CD14-positive monocyte (primary cell): ENCODE measurements at regions not wholly inside any gene's neighbourhood (a gene's known extent, or its start where the extent isn't known, plus 50 kb on each side); places are given as distances from the start of the nearest gene placed in this dataset.
A peak's percentile ranks its signal among the peaks of the same experiment; 100 is the strongest.

Experiments
- DNase-seq, 3 donors: peaks; one replicate each; pipeline ENCODE4 v3.0.0-alpha.2; 2011 to 2022
- H2AFZ ChIP-seq: 2 replicates; pipeline ENCODE4 v1.6.0; 2012; ENCODE audit warnings: mild to moderate bottlenecking, low read depth, low read length, inconsistent platforms; ENCODE audit not compliant: insufficient read depth, poor library complexity, severe bottlenecking
- H3K27ac ChIP-seq, 2 donors: 1 replicate in 1 of 2; 2 replicates in 1 of 2; pipeline ENCODE4 v1.5.1; 2012 to 2013; ENCODE audit warnings: low read length in 2 of 2, control low read depth in 1 of 2, inconsistent platforms in 1 of 2, low read depth in 1 of 2, mild to moderate bottlenecking in 1 of 2
- H3K27me3 ChIP-seq, 2 donors: one replicate each; pipeline versions ENCODE4 v1.6.0 to v1.6.1; 2011 to 2013; ENCODE audit warnings: low read length in 2 of 2; ENCODE audit not compliant: control insufficient read depth in 2 of 2, insufficient read depth in 2 of 2
- H3K36me3 ChIP-seq, 2 donors: replicated peaks in 1 of 2; 1 replicate in 1 of 2; 2 replicates in 1 of 2; pipeline versions ENCODE4 v1.5.1 to v1.6.1; 2012 to 2013; ENCODE audit warnings: low read length in 2 of 2, control low read depth in 1 of 2, inconsistent platforms in 1 of 2, mild to moderate bottlenecking in 1 of 2; ENCODE audit not compliant: insufficient read depth in 2 of 2, control insufficient read depth in 1 of 2
- H3K4me1 ChIP-seq, 2 donors: 1 replicate in 1 of 2; 2 replicates in 1 of 2; pipeline versions ENCODE4 v1.5.1 to v1.6.1; 2012 to 2013; ENCODE audit warnings: low read length in 2 of 2, control low read depth in 1 of 2, inconsistent platforms in 1 of 2, mild to moderate bottlenecking in 1 of 2, moderate library complexity in 1 of 2; ENCODE audit not compliant: insufficient read depth in 2 of 2, control insufficient read depth in 1 of 2
- H3K4me2 ChIP-seq: replicated peaks from 2 replicates; pipeline ENCODE3; 2012; ENCODE audit warnings: low read length, moderate library complexity, mild to moderate bottlenecking; ENCODE audit not compliant: poor library complexity, severe bottlenecking; ENCODE audit errors: extremely low read depth
- H3K4me3 ChIP-seq, 3 experiments: fragments of 200-600 bp in 1 of 3; sonication (generic) in 1 of 3; replicated peaks in 1 of 3; 1 replicate in 2 of 3; 2 replicates in 1 of 3; pipeline ENCODE4 v1.5.1; 2011 to 2013; ENCODE audit warnings: low read length in 3 of 3, mild to moderate bottlenecking in 3 of 3, control low read depth in 2 of 3, low read depth in 2 of 3, inconsistent platforms in 1 of 3, moderate library complexity in 1 of 3
- H3K79me2 ChIP-seq: 2 replicates; pipeline ENCODE4 v1.6.0; 2012; ENCODE audit warnings: mild to moderate bottlenecking, control low read depth, inconsistent platforms, low read length, moderate library complexity; ENCODE audit not compliant: insufficient read depth
- H3K9ac ChIP-seq: 2 replicates; pipeline ENCODE4 v1.6.0; 2017; ENCODE audit warnings: low read length, mild to moderate bottlenecking; ENCODE audit not compliant: insufficient read depth, poor library complexity, severe bottlenecking
- H3K9me3 ChIP-seq, 2 donors: replicated peaks in 1 of 2; 1 replicate in 1 of 2; 2 replicates in 1 of 2; pipeline versions ENCODE4 v1.5.1 to v1.6.1; 2012 to 2013; ENCODE audit warnings: low read length in 2 of 2, control low read depth in 1 of 2; ENCODE audit not compliant: control insufficient read depth in 1 of 2, insufficient read depth in 1 of 2
- H4K20me1 ChIP-seq: 2 replicates; pipeline ENCODE4 v1.6.0; 2012; ENCODE audit warnings: mild to moderate bottlenecking, low read length, control low read depth, moderate library complexity; ENCODE audit not compliant: insufficient read depth
- H3K27ac Mint-ChIP-seq, 7 donors: one replicate each; pipeline ENCODE4 v1.8.0; 2020; ENCODE audit warnings: mild to moderate bottlenecking in 7 of 7, mixed read lengths in 7 of 7, moderate library complexity in 6 of 7, inconsistent platforms in 2 of 7
- H3K27me3 Mint-ChIP-seq, 3 donors: one replicate each; pipeline ENCODE4 v1.8.0; 2021 to 2022; ENCODE audit warnings: low read depth in 3 of 3, mild to moderate bottlenecking in 3 of 3, mixed read lengths in 3 of 3, moderate library complexity in 3 of 3, inconsistent platforms in 1 of 3
- H3K36me3 Mint-ChIP-seq, 2 donors: one replicate each; pipeline ENCODE4 v1.8.0; 2020; ENCODE audit warnings: mixed read lengths in 2 of 2, inconsistent platforms in 1 of 2, mild to moderate bottlenecking in 1 of 2
- H3K4me1 Mint-ChIP-seq: one replicate; pipeline ENCODE4 v1.8.0; 2020; ENCODE audit warnings: mild to moderate bottlenecking, mixed read lengths
- H3K4me3 Mint-ChIP-seq, 2 donors: one replicate each; pipeline ENCODE4 v1.8.0; 2020; ENCODE audit warnings: mild to moderate bottlenecking in 2 of 2, mixed read lengths in 2 of 2, moderate library complexity in 1 of 2
- H3K9me3 Mint-ChIP-seq, 7 donors: one replicate each; pipeline ENCODE4 v1.8.0; 2020 to 2022; ENCODE audit warnings: mixed read lengths in 7 of 7, mild to moderate bottlenecking in 6 of 7, moderate library complexity in 6 of 7, inconsistent platforms in 2 of 7
- WGBS: methylation state at CpG from one replicate; pipeline ENCODE4 v1.1.5; 2013; ENCODE audit warnings: missing lambda C conversion rate; ENCODE audit not compliant: insufficient coverage; 5-methylcytosine and 5-hydroxymethylcytosine counted together
- intact Hi-C, 2 donors: fragments of 100-400 bp; cut with micrococcal nuclease; formaldehyde crosslinking; loops; one replicate each; pipeline versions ENCODE4 v1.15.0 to v1.15.1; 2023
- TF ChIP-seq, protein P1 (sequence below): fragments of 200-600 bp; IDR thresholded peaks from one replicate; pipeline ENCODE4 v1.8.0; 2022; ENCODE audit warnings: antibody characterized with exemption, mild to moderate bottlenecking

DNA sequence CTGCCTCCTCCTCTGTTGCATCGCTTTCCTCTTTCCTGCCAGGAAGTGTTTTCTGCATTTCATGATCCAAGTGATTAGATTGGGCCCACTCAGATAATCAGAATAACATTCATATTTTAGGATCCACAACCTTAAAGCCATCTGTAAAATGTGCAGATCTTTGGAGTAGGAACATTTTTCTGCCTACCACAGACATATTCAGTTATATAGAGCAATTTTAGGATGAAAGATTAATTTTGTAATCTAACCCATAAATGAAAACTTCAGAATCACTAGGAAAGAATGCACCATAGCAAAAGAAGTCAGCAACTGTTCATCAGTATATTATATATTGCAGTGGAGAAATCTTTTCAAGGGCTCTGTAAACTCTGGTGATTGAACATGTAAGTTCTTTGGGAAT, 659.9 kb upstream of the LUZP2 start:
- 60% methylated on average over 1 of the region's 1 CpG for WGBS
- Mint-ChIP-seq H3K36me3 (no peaks in the 10 kb centered on the region), H3K27me3 (no peaks in the 10 kb centered on the region), H3K27ac (peak overlapping the region in 1 of 7 donors; percentile 17), H3K9me3 (peaks cover 0 to under 1% (median 0%) of the 10 kb centered on the region in 7 donors), H3K4me3 (no peak overlapping the region), H3K4me1 (no peaks in the 10 kb centered on the region)
- H3K79me2 ChIP-seq: no peaks in the 10 kb centered on the region
- no peaks in the 10 kb centered on the region for H3K36me3 ChIP-seq
- TF ChIP-seq, protein P1, sequence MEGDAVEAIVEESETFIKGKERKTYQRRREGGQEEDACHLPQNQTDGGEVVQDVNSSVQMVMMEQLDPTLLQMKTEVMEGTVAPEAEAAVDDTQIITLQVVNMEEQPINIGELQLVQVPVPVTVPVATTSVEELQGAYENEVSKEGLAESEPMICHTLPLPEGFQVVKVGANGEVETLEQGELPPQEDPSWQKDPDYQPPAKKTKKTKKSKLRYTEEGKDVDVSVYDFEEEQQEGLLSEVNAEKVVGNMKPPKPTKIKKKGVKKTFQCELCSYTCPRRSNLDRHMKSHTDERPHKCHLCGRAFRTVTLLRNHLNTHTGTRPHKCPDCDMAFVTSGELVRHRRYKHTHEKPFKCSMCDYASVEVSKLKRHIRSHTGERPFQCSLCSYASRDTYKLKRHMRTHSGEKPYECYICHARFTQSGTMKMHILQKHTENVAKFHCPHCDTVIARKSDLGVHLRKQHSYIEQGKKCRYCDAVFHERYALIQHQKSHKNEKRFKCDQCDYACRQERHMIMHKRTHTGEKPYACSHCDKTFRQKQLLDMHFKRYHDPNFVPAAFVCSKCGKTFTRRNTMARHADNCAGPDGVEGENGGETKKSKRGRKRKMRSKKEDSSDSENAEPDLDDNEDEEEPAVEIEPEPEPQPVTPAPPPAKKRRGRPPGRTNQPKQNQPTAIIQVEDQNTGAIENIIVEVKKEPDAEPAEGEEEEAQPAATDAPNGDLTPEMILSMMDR: no peak
- H4K20me1 ChIP-seq: no peaks in the 10 kb centered on the region
- H3K9me3 ChIP-seq: no peaks in the 10 kb centered on the region
- no peak overlapping the region for H2AFZ ChIP-seq
- no peak overlapping the region for H3K4me3 ChIP-seq
- H3K4me2 ChIP-seq: no peak overlapping the region
- intact Hi-C loops: no loop called here
- H3K4me1 ChIP-seq: no peaks in the 10 kb centered on the region
- H3K27me3 ChIP-seq: no peaks in the 10 kb centered on the region
- H3K27ac ChIP-seq: no peak overlapping the region
- DNase-seq: no peak
- no peak overlapping the region for H3K9ac ChIP-seq

DNA sequence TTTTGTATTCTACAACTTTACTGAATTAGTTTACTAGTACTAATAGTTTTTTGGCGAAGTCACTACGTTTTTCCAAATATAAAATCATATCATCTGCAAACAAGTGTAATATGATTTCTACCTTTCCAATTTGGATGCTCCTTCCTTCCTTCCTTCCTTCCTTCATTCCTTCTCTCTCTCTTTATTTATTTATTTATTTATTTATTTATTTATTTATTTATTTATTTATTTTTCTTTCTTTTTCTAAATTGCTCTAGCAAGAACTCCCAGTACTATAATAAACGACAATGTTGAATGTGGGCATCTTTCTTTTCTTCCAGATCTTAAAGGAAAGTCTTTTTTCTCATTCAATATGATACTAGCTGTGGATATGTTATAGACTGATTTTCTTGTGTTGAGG, 656.0 kb upstream of the LUZP2 start:
- H3K4me3 ChIP-seq: no peak overlapping the region
- H3K9me3 ChIP-seq: peaks cover 0 to 6% of the 10 kb centered on the region in 2 donors
- no peaks in the 10 kb centered on the region for H3K36me3 Mint-ChIP-seq
- intact Hi-C loops: no loop called here
- H3K27ac Mint-ChIP-seq: no peak overlapping the region
- peaks cover 0 to 12% (median 3%) of the 10 kb centered on the region in 7 donors for H3K9me3 Mint-ChIP-seq
- H3K4me2 ChIP-seq: no peak overlapping the region
- no peaks in the 10 kb centered on the region for H3K79me2 ChIP-seq
- no peaks in the 10 kb centered on the region for H3K36me3 ChIP-seq
- H3K27me3 ChIP-seq: no peaks in the 10 kb centered on the region
- TF ChIP-seq, protein P1: no peak
- no peak overlapping the region for H2AFZ ChIP-seq
- H3K27ac ChIP-seq: no peak overlapping the region
- no peaks in the 10 kb centered on the region for H3K27me3 Mint-ChIP-seq
- no peaks in the 10 kb centered on the region for H4K20me1 ChIP-seq
- H3K4me3 Mint-ChIP-seq: no peak overlapping the region
- no peak for DNase-seq
- no peak overlapping the region for H3K9ac ChIP-seq
- no peaks in the 10 kb centered on the region for H3K4me1 ChIP-seq
- no peaks in the 10 kb centered on the region for H3K4me1 Mint-ChIP-seq
- WGBS: no CpG with 5 or more reads among the region's 3 CpGs
